ENCODE measurements at regions not wholly inside any gene's neighbourhood (a gene's known extent, or its start where the extent isn't known, plus 50 kb on each side); places are given as distances from the start of the nearest gene placed in this dataset.

- no peaks in the 10 kb centered on the region for H3K36me3 ChIP-seq (replicated peaks in 1 of 2; ENCODE audit: control insufficient read depth in 1 of 2, insufficient read depth in 2 of 2, low read length in 1 of 2)
- H3K9me2 ChIP-seq = no peaks in the 10 kb centered on the region
- no peaks in the 10 kb centered on the region for H4K20me1 ChIP-seq (ENCODE audit: insufficient read depth)
- no peak overlapping the region for H3K4me2 ChIP-seq
- no peak overlapping the region for H3K27ac ChIP-seq (ENCODE audit: low read depth in 2 of 2, low read length in 1 of 2)
- no peaks in the 10 kb centered on the region for H3K27me3 ChIP-seq (ENCODE audit: insufficient read depth)
- H3K4me1 ChIP-seq (ENCODE audit: control insufficient read depth in 1 of 2, insufficient read depth in 2 of 2, low read depth in 1 of 2, low read length in 1 of 2) = no peaks in the 10 kb centered on the region
- DNase-seq = no peak
- ChIA-PET POLR2A (no interaction called here), CTCF (no interaction called here)
- H3K9me3 ChIP-seq = no peaks in the 10 kb centered on the region
- TF ChIP-seq CHD2 (IDR thresholded peaks at IDR 0.05; ENCODE audit: low read length, partially characterized antibody) (no peak), SMC3 (IDR thresholded peaks at IDR 0.05; ENCODE audit: low read depth, low read length) (no peak), POLR2AphosphoS5 (IDR thresholded peaks at IDR 0.05; ENCODE audit: low read depth, low read length) (no peak), SIN3A (IDR thresholded peaks at IDR 0.05; ENCODE audit: borderline replicate concordance, low read depth, low read length) (no peak), TCF12 (IDR thresholded peaks at IDR 0.05) (no peak), GABPA (IDR thresholded peaks at IDR 0.05; ENCODE audit: low read depth) (no peak), MEF2A (IDR thresholded peaks at IDR 0.05; ENCODE audit: borderline replicate concordance, low read depth) (no peak), REST (IDR thresholded peaks at IDR 0.05; ENCODE audit: low read depth, low read length) (no peak), FOXM1 (IDR thresholded peaks at IDR 0.05; ENCODE audit: low read depth) (no peak), RCOR1 (IDR thresholded peaks at IDR 0.05; ENCODE audit: low read length) (no peak), USF1 (IDR thresholded peaks at IDR 0.05; ENCODE audit: borderline replicate concordance, low read depth) (no peak), YY1 (IDR thresholded peaks at IDR 0.05; ENCODE audit: low read depth) (no peak), MXI1 (IDR thresholded peaks at IDR 0.05; ENCODE audit: low read depth, low read length) (no peak), IRF3 (IDR thresholded peaks at IDR 0.05; ENCODE audit: low read depth, low read length) (no peak), CTCF (IDR thresholded peaks at IDR 0.05) (no peak), RFX5 (IDR thresholded peaks at IDR 0.05; ENCODE audit: low read length) (no peak), GATA2 (CRISPR knock-in tag; IDR thresholded peaks at IDR 0.05) (no peak), RAD21 (IDR thresholded peaks at IDR 0.05; ENCODE audit: low read length) (no peak), FOSL2 (IDR thresholded peaks at IDR 0.05; ENCODE audit: borderline replicate concordance, low read depth) (no peak)
- WGBS (ENCODE audit: low lambda C conversion rate) = 9% methylated on average over 3 of the region's 3 CpGs
- no peak overlapping the region for H2AFZ ChIP-seq (ENCODE audit: low read depth)
- H3K79me2 ChIP-seq (ENCODE audit: insufficient read depth) = no peaks in the 10 kb centered on the region
- H3F3A ChIP-seq (replicated peaks; ENCODE audit: insufficient read depth) = no peaks in the 10 kb centered on the region
- H3K9ac ChIP-seq = no peak overlapping the region
- H3K4me3 ChIP-seq (ENCODE audit: low read depth in 2 of 2, low read length in 1 of 2) = no peak overlapping the region
These were observed 218.7 kb downstream of the ZIC4 start for GRCh38 chr3:147187687-147188086.

Data from SK-N-SH (cell line).